Activated CD8-positive, alpha-beta T cell treated with anti-CD3 and anti-CD28 coated beads for 36 hours (primary cell): ENCODE measurements at regions not wholly inside any gene's neighbourhood (a gene's known extent, or its start where the extent isn't known, plus 50 kb on each side); places are given as distances from the start of the nearest gene placed in this dataset.

ENCODE experiments used
- ATAC-seq: fragments of 200-7000 bp; cut with Tn5 transposase; one replicate; pipeline ENCODE4 v1.10.0; 2021; ENCODE audit warnings: mild to moderate bottlenecking, moderate library complexity
- CTCF ChIA-PET: fragments of 350-600 bp; sonication (Branson Sonifier 250); formaldehyde crosslinking; loops from one replicate; lab custom pipeline; 2021; ENCODE audit warnings: antibody characterized with exemption; lab: Charles Lee
- POLR2A ChIA-PET: fragments of 350-600 bp; sonication (Branson Sonifier 250); formaldehyde crosslinking; loops from one replicate; lab custom pipeline; 2021; ENCODE audit warnings: antibody characterized with exemption; lab: Charles Lee
- DNase-seq: peaks from one replicate; pipeline ENCODE4 v3.0.0-alpha.2; 2020
- H3K27ac Mint-ChIP-seq: one replicate; pipeline ENCODE4 v1.8.0; 2021; ENCODE audit warnings: mild to moderate bottlenecking, mixed read lengths
- H3K27me3 Mint-ChIP-seq: one replicate; pipeline ENCODE4 v1.8.0; 2021; ENCODE audit warnings: mixed read lengths
- H3K36me3 Mint-ChIP-seq: one replicate; pipeline ENCODE4 v1.8.0; 2021; ENCODE audit warnings: low read depth, mixed read lengths
- H3K4me1 Mint-ChIP-seq: one replicate; pipeline ENCODE4 v1.8.0; 2021; ENCODE audit warnings: low read depth, mixed read lengths
- H3K4me3 Mint-ChIP-seq: one replicate; pipeline ENCODE4 v1.8.0; 2021; ENCODE audit warnings: mild to moderate bottlenecking, moderate library complexity, mixed read lengths
- H3K9me3 Mint-ChIP-seq: one replicate; pipeline ENCODE4 v1.8.0; 2021; ENCODE audit warnings: mixed read lengths
- intact Hi-C: fragments of 100-400 bp; cut with micrococcal nuclease; formaldehyde crosslinking; loops from one replicate; pipeline ENCODE4 v1.10.0; 2022
- TF ChIP-seq, protein P1 (sequence below): fragments of 200-600 bp; IDR thresholded peaks from one replicate; pipeline ENCODE4 v1.8.0; 2022; ENCODE audit warnings: antibody characterized with exemption, mild to moderate bottlenecking

DNA sequence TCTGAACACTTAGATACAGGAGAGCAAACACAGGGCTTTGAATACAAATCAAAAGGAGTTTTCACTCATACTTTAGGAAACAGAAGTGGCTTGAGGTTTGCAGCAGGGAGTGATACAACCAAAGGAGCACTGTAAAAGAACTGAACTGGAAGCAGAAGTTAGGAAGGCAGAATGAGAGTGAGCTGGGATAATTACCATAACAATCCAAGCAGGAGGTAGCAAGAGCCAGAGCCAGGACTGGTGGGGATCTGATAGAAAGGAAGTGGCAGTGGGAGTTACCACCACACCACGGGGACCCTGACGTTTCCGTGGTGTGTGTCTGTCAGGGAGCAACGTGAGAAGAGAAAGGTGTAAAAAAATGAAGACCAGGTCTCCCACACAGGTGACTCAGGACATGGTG lies 81.3 kb upstream of the EPB41L3 start:
- POLR2A ChIA-PET = no interaction called here
- Mint-ChIP-seq H3K9me3 (no peaks in the 10 kb centered on the region), H3K36me3 (no peaks in the 10 kb centered on the region), H3K27me3 (peaks cover 13% of the 10 kb centered on the region), H3K4me1 (peaks cover 3% of the 10 kb centered on the region), H3K4me3 (no peak overlapping the region), H3K27ac (no peak overlapping the region)
- intact Hi-C loops = no loop called here
- DNase-seq = no peak
- CTCF ChIA-PET = no interaction called here
- no peak for ATAC-seq
- TF ChIP-seq, protein P1, sequence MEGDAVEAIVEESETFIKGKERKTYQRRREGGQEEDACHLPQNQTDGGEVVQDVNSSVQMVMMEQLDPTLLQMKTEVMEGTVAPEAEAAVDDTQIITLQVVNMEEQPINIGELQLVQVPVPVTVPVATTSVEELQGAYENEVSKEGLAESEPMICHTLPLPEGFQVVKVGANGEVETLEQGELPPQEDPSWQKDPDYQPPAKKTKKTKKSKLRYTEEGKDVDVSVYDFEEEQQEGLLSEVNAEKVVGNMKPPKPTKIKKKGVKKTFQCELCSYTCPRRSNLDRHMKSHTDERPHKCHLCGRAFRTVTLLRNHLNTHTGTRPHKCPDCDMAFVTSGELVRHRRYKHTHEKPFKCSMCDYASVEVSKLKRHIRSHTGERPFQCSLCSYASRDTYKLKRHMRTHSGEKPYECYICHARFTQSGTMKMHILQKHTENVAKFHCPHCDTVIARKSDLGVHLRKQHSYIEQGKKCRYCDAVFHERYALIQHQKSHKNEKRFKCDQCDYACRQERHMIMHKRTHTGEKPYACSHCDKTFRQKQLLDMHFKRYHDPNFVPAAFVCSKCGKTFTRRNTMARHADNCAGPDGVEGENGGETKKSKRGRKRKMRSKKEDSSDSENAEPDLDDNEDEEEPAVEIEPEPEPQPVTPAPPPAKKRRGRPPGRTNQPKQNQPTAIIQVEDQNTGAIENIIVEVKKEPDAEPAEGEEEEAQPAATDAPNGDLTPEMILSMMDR = no peak

DNA sequence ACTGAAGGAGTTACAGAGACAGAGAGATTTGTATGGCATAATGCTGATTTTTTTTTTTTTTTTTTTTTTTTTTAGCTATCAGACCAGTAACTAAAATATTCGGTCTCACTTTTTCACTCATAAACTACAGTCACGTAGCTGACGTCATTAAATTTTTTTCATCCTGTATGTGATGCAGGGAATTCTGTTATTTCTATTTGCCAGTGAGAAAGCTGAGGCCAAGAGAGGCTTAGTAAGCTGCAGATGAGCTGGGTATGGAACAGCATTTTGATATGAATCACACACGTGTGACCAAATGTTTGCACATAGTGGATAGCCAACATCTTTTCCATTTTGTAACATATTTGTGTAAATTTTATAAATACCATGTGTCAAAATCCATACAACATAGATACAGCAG lies 79.1 kb upstream of the EPB41L3 start:
- ChIA-PET CTCF (no interaction called here), POLR2A (no interaction called here)
- Mint-ChIP-seq H3K27me3 (peaks cover 6% of the 10 kb centered on the region), H3K27ac (no peak overlapping the region), H3K36me3 (no peaks in the 10 kb centered on the region), H3K9me3 (no peaks in the 10 kb centered on the region), H3K4me3 (no peak overlapping the region), H3K4me1 (peaks cover under 1% of the 10 kb centered on the region)
- intact Hi-C loops = no loop called here
- TF ChIP-seq, protein P1 = no peak
- DNase-seq (no peak), ATAC-seq (no peak)

DNA sequence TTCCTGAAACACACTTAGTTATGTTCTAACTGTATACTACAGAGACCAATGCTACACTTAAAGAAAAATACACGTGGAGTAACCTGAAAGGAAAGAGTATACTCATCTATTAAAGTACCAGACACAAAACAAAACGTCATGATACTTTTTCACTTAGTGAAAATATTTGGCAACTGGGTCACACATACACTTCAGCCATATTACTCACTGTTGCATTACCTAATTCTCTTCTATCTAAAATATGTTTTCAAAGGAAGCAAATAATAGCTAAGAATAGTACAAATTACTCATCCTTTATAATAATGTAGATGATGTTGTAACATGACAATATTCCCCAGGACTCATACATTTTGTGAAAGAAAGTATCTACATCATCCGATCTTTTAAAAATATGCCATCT lies 76.5 kb upstream of the EPB41L3 start:
- no peak for DNase-seq
- POLR2A ChIA-PET = no interaction called here
- Mint-ChIP-seq H3K4me1 (no peaks in the 10 kb centered on the region), H3K27me3 (peaks cover 5% of the 10 kb centered on the region), H3K27ac (no peak overlapping the region), H3K36me3 (no peaks in the 10 kb centered on the region), H3K9me3 (no peaks in the 10 kb centered on the region), H3K4me3 (no peak overlapping the region)
- no peak for ATAC-seq
- CTCF ChIA-PET = no interaction called here
- TF ChIP-seq, protein P1 = no peak
- intact Hi-C loops = no loop called here

DNA sequence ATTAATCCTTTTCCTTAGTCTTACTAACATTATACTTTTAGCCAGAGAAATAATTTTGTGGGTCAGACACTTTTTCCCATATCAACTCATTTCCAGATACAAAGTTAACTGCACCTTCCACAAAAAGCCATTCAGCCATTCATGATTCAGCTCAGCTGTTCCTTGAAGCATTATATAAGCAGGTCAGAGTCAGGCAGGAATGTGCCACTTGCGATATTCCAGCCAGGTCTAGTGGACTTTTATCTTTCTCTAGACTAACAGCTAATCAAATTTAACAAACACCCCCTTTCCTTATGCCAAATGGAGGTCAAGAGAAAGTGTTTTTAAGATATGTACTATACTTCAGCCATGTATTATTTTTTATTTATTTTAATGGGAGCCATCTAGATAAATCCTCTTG lies 75.6 kb upstream of the EPB41L3 start:
- ATAC-seq (no peak), DNase-seq (no peak)
- POLR2A ChIA-PET = no interaction called here
- peaks cover 5% of the 10 kb centered on the region for H3K27me3 Mint-ChIP-seq
- intact Hi-C loops = no loop called here
- TF ChIP-seq, protein P1 = no peak
- H3K4me3 Mint-ChIP-seq = no peak overlapping the region
- H3K27ac Mint-ChIP-seq = no peak overlapping the region
- no peaks in the 10 kb centered on the region for H3K4me1 Mint-ChIP-seq
- CTCF ChIA-PET = no interaction called here
- H3K36me3 Mint-ChIP-seq = no peaks in the 10 kb centered on the region
- H3K9me3 Mint-ChIP-seq = no peaks in the 10 kb centered on the region

DNA sequence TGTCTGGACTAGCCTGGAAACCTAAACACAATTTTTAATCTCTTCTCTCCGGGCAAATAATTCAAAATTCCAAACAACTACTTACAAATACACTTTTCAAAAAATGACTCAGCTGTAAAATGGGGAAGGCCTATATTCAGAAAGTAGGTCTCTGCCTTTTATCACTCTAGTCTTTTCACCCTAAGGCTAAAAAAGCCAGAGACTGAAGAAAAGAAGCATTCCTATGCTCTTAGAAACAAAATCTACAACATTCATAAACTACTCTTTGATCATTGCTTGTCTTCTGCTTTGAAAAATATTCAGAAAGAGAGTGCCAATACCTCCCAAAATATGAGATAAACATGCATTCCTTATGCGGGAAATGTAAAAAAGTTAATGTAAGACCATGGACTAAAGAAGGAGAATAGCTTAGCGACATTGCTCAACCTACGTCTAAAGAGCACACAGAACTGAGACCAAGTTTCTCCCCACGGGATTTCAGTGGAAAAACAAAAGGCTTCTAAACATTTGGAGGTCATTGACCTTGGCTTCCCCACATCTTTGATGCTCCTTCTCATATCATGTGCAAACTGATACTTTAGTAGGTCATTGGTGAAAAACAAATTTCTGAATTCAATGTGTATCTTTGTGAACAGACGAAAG lies 74.4 kb upstream of the EPB41L3 start:
- Mint-ChIP-seq H3K4me1 (no peaks in the 10 kb centered on the region), H3K36me3 (no peaks in the 10 kb centered on the region), H3K4me3 (no peak overlapping the region), H3K27ac (no peak overlapping the region), H3K27me3 (peaks cover 5% of the 10 kb centered on the region), H3K9me3 (no peaks in the 10 kb centered on the region)
- ChIA-PET CTCF (no interaction called here), POLR2A (no interaction called here)
- no peak for DNase-seq
- intact Hi-C loops = no loop called here
- TF ChIP-seq, protein P1 = no peak
- no peak for ATAC-seq
